ENCODE measurements at regions not wholly inside any gene's neighbourhood (a gene's known extent, or its start where the extent isn't known, plus 50 kb on each side); places are given as distances from the start of the nearest gene placed in this dataset.
"Not testable (repeated sequence)": the region's sequence is repeated elsewhere in the genome, so short reads cannot be mapped to it uniquely, and the experiment has no call there.

DNA sequence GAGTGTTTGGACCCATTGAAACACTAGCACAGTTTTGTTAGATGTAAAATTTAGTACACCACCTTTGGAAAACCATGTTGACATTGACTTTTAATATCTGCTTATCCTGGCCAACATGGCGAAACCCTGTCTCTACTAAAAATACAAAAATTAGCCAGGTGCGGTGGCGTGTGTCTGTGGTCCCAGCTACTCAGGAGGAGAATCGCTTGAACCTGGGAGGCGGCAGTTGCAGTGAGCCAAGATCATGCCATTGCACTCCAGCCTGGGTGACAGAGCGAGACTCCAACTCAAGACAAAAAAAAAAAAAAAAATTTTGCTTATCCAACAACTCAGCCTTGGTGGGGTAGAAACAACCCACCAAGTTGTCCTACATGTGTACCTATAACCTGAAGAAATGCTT, 454.2 kb downstream of the EFNB2 start:
- intact Hi-C loops (cut with DNase I) = loop anchor here (5.0 kb wide), 1 partner anchor 451 kb away; no protein-coding TSS in a partner anchor
- DNase-seq = not testable (repeated sequence)

DNA sequence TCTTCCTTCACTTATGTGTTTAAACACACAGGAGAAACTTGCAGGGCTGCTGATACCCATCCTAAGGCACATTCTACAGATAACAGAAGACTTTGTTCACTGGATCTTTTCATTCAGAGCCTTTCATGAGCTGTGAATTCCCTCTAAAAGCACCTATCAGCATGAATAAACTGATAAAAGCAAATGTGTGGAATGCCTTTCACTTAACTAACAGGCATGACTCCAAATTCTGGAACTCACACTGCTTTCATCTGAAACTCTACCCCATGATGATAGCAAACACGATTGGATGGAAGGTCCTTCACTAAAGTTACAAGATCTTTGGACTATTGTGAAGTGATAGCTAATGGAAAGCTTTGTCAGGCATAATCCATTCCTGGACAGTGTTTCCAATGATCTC, 457.3 kb downstream of the EFNB2 start:
- DNase-seq = no peak
- intact Hi-C loops (cut with DNase I) = no loop called here

DNA sequence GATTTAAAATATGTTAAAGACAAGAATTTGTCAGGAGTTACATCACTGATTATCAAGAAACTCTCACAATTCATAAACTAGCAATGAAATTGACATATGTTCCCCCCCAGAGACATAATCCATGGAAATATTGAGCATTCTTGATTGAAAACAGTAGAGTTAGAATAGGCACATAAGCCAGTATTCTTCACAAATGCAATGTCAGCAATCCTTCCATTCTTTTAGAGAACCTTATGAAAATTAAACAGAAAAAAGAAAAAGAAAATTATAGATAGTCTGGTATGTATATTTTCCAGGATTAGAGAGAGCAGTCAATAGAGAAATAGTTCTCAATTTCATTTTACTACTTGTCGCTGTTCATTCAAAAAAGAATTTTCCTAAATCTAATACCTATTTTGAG, 458.4 kb downstream of the EFNB2 start:
- DNase-seq = no peak
- intact Hi-C loops (cut with DNase I) = no loop called here

DNA sequence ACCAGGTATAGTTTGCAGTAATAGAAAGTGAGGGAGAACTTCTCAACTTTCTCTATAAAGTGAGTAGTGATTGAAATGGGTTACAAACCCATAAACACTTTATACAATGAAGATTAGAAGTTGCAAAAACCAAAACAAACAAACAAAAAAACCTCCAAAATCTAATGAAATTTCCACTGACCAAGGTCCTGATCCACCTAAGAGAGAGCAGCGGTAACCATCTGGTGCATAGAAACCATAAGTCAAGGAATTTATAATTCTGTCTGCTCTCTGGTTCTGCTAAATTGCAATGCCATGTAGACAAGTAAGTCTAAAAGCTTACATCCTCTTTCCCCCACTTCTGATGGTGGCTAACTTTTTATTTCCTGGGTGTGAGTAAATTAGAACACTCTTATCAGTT, 463.4 kb downstream of the EFNB2 start:
- intact Hi-C loops (cut with DNase I) = no loop called here
- no peak for DNase-seq

DNA sequence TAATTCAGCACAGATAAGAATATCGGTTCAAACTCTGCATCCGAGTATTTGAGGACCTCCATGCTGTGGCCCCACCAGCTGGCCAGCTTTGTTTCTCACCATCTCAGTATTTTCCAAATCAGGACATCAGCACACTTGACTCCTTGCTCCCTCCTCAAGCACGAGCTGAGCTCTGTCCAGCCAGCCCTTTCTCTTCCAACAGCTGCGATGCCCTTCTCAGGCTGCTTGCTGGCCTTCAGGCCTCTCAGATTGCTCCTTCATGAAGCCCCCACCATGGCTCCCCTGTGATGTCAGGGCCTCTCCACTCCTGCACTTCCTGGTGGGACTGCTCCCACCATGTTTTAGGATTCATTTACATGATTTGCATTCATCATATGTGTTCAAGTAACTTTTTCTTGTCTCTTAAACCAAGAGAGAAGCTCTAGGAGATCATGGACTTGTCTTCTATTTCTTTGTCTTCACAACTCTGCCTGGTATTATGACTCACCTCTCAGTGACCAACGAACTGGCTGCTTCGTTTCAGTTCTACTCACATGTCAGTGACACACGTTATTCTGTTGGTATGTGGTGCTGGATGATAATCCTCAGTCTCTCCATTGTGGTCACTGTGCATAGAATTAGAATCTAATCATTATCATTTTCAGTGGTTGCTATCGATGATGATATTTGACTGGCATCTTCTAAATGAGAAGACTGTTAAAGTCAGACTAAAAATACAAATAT, 471.7 kb downstream of the EFNB2 start:
- no peak for DNase-seq
- intact Hi-C loops (cut with DNase I) = no loop called here

DNA sequence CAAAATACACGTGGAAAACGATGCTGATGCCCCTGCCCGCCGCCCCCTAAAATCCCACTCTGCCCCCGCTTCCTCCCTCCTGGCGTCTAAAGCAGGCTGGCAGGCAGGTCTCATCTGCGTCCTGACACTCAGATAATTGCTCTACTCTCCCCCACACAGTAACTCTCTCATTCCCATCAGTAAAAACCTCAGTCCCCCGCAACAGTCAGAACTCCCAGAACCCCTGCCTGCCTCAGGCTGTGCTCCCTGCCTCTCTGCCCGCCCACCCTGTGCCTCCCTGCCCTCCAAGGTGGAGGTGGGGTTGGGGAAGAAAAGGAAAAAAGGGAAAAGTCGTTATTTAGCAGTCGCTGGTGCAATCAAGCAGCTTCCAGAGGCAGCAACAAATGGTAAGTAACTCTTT, 473.7 kb downstream of the EFNB2 start:
- intact Hi-C loops (cut with DNase I) = no loop called here
- DNase-seq = no peak

DNA sequence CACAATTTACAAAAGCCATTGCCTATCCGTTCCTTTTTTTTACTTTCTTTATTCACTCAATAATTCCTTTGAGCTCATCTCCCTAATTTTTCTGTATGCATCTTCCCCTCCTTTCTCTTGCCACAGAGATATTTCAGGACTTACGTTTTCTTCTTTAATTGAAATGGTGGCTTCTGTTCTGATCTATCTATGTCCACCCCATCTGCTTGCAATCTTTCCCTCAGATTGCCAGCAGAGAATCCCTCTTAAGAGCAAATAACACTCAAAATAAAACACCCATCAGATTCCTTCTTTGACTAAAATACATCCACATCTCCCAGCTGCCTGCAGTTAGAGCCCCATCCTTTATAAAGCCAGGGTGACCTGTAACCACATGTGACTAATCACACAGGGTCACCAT, 478.6 kb downstream of the EFNB2 start:
- intact Hi-C loops (cut with DNase I) = no loop called here
- no peak for DNase-seq

DNA sequence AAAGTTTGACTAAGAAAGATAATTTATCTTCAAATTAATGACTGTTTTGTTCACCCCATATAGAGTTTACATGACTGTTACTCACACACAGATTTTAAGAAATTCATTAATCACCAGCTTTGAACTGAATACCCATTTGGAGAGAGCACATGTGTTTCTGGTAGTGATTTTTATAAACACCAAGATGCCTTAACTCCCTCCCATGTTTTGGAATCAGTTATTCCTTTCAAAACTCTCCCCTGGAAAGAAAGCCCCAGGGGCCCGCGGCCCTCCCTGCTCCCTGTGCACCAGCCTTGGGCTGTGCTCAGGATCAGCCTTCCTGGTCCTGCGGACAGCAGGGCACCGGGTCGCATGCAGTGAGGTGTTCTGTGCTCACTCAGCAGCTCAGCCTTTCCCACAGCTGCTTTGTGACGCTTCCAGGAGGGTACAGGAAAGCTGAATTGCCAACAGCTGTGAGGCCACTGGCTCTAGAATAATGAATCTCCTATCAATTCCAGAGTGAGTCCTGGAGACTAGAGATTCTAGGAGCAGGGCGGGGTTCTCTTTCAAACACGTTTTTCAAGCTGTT, 483.2 kb downstream of the EFNB2 start:
- DNase-seq = no peak
- intact Hi-C loops (cut with DNase I) = no loop called here

DNA sequence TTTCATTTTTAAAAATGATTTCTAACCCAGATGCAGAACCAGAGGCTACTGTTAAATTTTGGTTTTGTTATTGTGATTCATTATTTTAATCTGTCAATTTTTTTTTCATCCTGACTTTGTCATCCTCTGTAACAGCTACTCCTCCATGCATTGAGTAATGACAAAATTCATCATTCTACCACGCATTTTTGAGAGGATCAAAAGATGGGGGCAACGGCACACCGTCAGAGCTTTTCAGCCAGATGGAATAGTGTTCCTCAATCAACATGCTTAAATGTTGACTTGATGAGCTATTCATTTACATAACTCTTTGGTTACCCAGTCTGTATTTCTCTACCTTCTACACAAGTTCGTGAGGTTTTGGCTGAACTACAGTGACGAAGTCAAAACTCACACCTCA, 486.3 kb downstream of the EFNB2 start:
- intact Hi-C loops (cut with DNase I) = no loop called here
- DNase-seq = no peak

DNA sequence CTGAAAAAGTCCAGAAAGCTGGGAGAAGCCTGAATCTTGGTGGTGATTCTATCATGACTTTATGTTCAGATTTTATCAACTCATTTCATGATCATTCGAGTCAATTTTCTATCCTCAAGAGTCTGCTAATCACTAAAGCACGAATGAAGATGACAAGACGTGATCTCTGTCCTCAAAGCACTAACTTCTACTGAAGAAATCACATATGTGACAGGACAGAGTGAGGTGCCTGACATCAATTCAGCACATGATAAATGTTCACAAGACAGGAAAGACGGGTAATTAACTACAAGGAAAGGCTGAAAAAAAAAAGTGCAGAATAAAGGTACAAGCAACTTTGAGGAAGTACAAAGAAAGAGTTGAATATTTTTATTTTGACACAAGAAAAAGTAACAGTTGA, 487.1 kb downstream of the EFNB2 start:
- no peak for DNase-seq
- intact Hi-C loops (cut with DNase I) = no loop called here

DNA sequence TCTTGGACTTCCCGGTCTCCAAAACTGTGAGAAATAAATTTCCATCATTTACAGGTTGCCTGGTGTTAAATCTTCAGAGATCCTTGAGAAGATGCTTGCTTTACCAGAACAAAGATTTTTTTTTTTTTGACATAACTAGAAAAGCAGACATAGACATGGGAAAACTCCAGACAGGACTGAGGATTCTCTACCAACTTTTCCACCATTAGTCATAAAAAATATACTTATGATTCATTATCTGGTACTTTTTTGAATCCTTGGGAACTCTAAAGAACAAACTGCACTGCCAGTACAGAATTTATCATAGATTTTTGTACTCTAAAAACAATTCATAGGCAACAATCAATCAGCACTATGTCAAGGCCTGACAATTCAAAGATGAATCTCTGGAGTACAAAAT, 487.6 kb downstream of the EFNB2 start:
- no peak for DNase-seq
- intact Hi-C loops (cut with DNase I) = no loop called here

DNA sequence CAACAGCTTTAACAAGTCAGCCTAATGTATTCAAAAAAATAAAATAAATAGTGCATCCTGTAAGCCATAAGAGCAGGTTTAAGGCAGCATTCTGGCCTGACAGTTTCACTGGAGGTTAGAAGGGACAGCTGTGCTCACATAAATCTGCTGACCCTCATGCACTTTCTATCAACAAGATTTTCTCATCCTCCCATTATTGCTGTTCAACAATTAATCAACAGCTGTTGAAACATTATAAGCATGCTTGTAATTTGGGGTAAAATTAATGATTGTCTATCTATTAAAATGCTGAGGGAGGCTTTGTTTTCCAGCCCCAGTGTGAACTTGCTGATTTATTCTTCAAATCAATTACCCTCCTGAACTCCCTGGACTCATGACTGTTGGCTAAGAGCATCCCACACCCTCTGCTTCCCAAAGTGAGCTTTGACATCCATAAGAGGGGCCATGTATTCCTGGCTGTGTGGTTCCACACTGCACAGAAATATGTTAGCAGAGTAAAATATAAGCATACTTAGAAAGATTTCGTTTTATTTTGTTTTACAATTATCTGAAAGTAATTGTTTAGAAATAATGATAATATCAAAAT, 492.4 kb downstream of the EFNB2 start:
- no peak for DNase-seq
- intact Hi-C loops (cut with DNase I) = no loop called here

DNA sequence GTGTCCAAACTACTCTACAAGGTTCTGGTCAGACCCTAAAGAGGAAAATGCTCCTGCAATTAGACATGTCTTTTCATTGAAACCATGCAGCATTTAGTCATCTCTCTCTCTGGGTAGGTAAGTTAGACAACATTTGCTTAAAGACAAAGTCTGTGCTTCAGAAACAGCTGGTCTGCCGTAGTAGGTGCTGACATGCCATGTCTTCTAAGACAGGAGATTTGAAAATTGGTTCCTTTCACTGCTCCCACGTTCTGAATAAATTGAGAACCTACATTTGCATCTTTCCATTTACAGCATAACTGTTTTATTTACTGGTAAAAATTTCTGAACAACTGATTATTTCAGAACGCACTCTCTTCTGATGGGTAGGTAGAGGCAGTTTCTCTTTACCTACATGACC, 494.0 kb downstream of the EFNB2 start:
- DNase-seq = no peak
- intact Hi-C loops (cut with DNase I) = no loop called here

DNA sequence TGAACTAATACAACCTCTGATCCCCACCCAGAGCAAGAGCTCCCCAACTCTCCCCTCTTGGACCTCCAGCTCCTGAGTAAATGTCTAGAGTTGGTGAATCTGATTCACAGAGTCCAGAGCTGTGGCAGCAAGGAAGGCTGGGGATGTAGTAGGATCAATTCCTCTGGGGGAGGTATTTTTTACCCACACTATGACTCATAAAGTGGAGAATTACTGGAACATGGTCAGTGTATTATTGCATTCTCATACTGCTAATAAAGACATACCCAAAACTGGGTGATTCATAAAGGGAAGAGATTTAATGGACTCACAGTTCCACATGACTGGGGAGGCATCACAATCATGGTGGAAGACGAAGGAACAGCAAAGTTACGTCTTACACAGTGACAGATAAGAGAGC, 496.7 kb downstream of the EFNB2 start:
- DNase-seq = no peak
- intact Hi-C loops (cut with DNase I) = no loop called here

DNA sequence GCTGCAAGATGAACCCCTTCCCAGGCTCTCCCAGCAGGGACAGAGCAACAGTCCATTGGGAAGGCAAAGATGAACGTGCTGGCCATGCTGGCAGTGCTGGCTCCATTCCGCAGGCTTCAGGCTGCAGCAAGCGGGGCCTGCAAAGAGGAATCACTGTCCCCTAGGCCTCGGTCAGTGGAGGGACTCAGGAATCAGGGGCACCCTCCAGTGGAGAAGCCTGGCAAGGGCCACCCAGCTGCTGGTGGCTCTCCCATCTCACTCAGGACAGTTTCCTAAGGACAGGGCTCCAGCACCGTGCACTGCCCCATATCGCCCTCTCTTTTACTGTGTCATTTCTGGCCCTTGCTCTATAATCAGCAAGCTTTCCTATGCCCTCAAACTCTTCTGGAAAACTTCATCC, 498.6 kb downstream of the EFNB2 start:
- DNase-seq = no peak
- intact Hi-C loops (cut with DNase I) = no loop called here

DNA sequence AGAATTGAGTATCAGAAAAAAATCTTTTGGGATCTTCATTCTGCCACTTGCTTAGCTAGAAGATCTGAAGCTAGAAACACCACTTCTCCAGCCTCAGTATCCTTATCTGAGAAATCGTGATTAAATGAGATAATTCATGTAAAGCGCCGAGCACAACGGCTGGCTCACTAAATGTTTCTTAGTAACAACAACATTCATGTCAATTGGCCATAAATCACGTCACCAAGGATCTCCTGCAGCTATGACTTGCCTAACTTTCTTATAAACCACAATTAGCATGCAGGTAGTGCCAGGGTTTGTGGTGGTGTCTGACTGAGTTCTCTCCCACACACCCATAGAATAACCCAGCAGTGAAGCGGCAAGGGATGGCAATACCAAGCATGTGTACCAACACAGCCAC, 501.3 kb downstream of the EFNB2 start:
- intact Hi-C loops (cut with DNase I) = no loop called here
- no peak for DNase-seq

DNA sequence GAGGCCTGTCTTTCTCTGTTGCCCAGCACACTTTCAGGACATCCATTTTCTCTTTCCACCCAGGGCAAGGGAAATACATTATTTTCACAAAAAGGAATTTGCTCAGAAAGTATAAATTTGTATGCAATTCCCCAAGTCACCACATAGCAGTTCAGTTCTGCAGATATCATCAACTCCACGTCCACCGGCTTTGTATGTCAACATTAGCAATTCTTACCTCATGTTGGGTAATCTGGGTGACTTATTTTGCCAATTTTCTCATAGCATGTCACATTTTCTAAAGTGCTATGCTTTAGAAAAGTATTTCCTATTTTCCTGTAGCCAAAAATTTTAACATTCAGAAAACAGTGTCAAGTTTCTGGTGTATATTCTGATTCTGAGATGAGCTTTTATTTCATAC, 501.8 kb downstream of the EFNB2 start:
- no peak for DNase-seq
- intact Hi-C loops (cut with DNase I) = no loop called here

DNA sequence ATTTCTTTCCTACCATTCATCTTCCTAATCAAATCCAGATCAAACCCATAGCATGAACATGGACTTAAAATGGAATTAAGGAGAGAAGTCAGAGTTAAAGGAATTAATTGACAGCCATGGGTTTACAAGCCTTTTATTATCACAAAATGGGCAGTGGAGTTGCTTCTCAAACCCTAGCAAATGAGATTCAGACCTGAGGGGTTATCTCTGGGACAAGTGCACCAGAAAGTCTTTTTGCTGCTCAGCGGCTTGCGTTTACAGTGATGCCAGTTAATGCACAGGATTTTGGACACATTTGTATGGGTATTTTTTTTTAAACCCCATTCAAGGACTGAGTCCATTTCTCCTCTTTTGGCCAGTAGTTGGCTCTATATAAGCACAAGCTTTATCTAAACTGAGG, 503.0 kb downstream of the EFNB2 start:
- intact Hi-C loops (cut with DNase I) = no loop called here
- DNase-seq = no peak

DNA sequence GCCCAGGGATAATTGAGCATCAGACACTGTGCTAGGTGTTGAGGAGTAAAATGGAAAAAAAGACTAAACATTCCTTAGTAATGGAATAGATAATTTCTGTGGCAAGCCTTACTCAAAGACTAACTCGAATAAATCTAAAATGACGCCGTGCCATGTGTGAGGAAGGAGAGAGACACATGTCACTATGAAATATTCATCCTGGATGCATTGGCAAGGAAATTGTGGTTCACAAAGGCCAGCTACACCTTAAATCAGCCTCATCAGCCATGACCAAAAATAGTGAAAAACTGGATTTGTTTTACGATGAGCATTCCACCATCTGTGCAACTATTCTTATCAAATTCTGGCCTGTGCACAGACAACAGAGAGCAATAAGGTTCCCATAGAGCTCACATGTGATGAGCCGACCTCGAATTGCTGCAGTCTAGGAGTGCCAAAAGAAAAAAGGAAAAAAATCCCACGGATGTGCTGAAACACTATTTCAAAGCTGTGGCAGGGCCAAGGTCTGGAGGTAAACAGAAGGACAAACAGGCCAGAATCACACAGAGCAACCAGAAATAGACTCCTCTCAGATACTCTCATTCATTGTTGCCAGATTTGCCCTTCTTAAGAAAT, 505.7 kb downstream of the EFNB2 start:
- no peak for DNase-seq
- intact Hi-C loops (cut with DNase I) = no loop called here

DNA sequence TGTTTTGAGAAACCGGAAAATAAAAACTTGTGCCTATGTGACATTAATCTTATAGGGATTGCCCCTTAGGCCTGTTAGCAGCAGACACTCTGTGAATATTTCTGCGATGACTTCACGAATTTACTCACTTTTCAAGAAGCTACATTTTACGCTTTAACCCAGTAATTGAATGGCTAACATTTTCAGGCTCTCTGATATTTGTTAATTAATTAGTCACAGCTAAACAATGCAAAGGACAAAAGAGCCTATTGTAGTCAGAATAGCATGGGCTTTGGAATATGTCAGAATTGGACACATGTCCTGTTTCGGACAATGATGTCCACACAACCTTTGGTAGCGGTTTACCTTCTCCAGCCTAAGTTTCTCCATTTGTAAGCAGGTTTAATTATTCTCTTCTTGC, 506.6 kb downstream of the EFNB2 start:
- no peak for DNase-seq
- intact Hi-C loops (cut with DNase I) = no loop called here

DNA sequence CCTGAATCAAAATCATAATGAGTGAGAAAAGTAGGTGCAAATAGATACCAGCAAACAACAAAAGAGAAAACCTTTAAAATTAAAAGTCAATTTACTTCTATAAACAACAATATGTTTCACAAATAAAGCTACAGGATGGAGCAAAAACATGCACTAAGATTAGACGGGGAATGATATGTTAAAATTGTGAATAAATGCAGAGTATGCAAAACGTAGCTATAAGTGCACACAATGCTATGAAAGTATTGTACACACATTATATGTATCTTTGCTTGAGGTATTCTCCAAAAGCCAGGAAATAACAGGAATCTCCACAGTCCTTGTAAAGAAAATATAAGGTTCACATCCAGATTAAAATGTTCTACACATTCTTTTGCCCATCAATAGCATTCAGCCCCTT, 523.9 kb downstream of the EFNB2 start:
- intact Hi-C loops (cut with DNase I) = no loop called here
- no peak for DNase-seq

DNA sequence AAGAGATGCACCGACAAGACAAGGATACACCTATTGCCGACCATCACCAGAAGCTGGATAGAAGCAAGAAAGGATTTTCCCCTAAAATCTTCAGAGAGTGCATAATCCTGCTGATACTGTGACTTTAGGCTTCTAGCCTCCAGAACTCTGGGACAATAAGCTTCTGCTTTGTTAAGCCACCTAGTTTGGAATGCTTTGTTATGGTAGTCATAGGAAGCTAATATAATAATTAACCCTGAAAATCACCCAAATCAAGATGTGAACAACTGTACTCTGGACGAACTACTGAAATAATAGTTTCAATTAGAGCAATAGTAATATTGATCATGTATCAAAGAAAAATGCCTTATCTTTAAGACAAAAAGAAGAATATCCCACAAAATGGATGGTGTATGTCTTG, 524.6 kb downstream of the EFNB2 start:
- no peak for DNase-seq
- intact Hi-C loops (cut with DNase I) = no loop called here

Data from posterior cingulate gyrus (tissue), 11 donors.